Loucy (cell line): ENCODE measurements at regions not wholly inside any gene's neighbourhood (a gene's known extent, or its start where the extent isn't known, plus 50 kb on each side); places are given as distances from the start of the nearest gene placed in this dataset.

Source experiments
- H2AFZ ChIP-seq: fragments of 200-600 bp; sonication (generic); 2 replicates; pipeline ENCODE4 v1.6.0; 2016; ENCODE audit warnings: antibody characterized with exemption, mild to moderate bottlenecking, low read length, moderate library complexity
- H3F3A ChIP-seq: fragments of 200-600 bp; 2 replicates; pipeline ENCODE4 v1.6.0; 2016; ENCODE audit warnings: antibody characterized with exemption, low read depth, mild to moderate bottlenecking
- H3K27me3 ChIP-seq: fragments of 200-600 bp; sonication (generic); 2 replicates; pipeline ENCODE4 v1.6.1; 2014; ENCODE audit warnings: low read length, mild to moderate bottlenecking; ENCODE audit not compliant: insufficient read depth, poor library complexity, severe bottlenecking
- H3K36me3 ChIP-seq: fragments of 200-600 bp; sonication (generic); 2 replicates; pipeline ENCODE4 v1.6.1; 2016; ENCODE audit warnings: low read length; ENCODE audit not compliant: insufficient read depth
- H3K4me1 ChIP-seq: fragments of 200-600 bp; sonication (generic); 2 replicates; pipeline ENCODE4 v1.5.1; 2014; ENCODE audit warnings: low read length, mild to moderate bottlenecking; ENCODE audit not compliant: insufficient read depth, poor library complexity, severe bottlenecking
- H3K4me2 ChIP-seq: fragments of 200-600 bp; sonication (generic); 2 replicates; pipeline ENCODE4 v1.6.0; 2014; ENCODE audit warnings: antibody characterized with exemption, low read length, low read depth, mild to moderate bottlenecking; ENCODE audit not compliant: poor library complexity, severe bottlenecking
- H3K4me3 ChIP-seq: fragments of 200-600 bp; sonication (generic); 2 replicates; pipeline ENCODE4 v1.5.1; 2014; ENCODE audit warnings: low read length, mild to moderate bottlenecking, mixed read lengths; ENCODE audit not compliant: poor library complexity, severe bottlenecking
- H3K79me2 ChIP-seq: fragments of 200-600 bp; sonication (generic); 2 replicates; pipeline ENCODE4 v1.6.1; 2014; ENCODE audit warnings: low read length; ENCODE audit not compliant: insufficient read depth
- H3K9ac ChIP-seq: fragments of 200-600 bp; sonication (generic); 2 replicates; pipeline ENCODE4 v1.6.0; 2014; ENCODE audit warnings: mild to moderate bottlenecking, low read depth, low read length, moderate library complexity; ENCODE audit not compliant: poor library complexity, severe bottlenecking
- H3K9me2 ChIP-seq: fragments of 200-600 bp; sonication (generic); replicated peaks from 2 replicates; pipeline ENCODE4 v1.6.1; 2016; ENCODE audit warnings: low read depth, low read length, mixed read lengths
- H3K9me3 ChIP-seq: fragments of 200-600 bp; sonication (generic); 2 replicates; pipeline ENCODE4 v1.6.1; 2014; ENCODE audit warnings: mild to moderate bottlenecking, antibody characterized with exemption, low read length, low read depth; ENCODE audit not compliant: insufficient read depth
- H4K20me1 ChIP-seq: fragments of 200-600 bp; sonication (generic); 2 replicates; pipeline ENCODE4 v1.6.0; 2014; ENCODE audit warnings: antibody characterized with exemption, low read length, mild to moderate bottlenecking; ENCODE audit not compliant: insufficient read depth, poor library complexity, severe bottlenecking
- EZH2phosphoT487 ChIP-seq: fragments of 200-600 bp; IDR thresholded peaks from 2 replicates; pipeline ENCODE4 v1.6.1; 2018; ENCODE audit warnings: antibody characterized with exemption, mild to moderate bottlenecking, moderate library complexity, borderline replicate concordance
- TF ChIP-seq, protein P1 (sequence below): fragments of 200-600 bp; sonication (generic); conservative IDR thresholded peaks from 2 replicates; pipeline ENCODE4 v1.5.1; 2014; ENCODE audit warnings: mild to moderate bottlenecking, antibody characterized with exemption, low read length

DNA sequence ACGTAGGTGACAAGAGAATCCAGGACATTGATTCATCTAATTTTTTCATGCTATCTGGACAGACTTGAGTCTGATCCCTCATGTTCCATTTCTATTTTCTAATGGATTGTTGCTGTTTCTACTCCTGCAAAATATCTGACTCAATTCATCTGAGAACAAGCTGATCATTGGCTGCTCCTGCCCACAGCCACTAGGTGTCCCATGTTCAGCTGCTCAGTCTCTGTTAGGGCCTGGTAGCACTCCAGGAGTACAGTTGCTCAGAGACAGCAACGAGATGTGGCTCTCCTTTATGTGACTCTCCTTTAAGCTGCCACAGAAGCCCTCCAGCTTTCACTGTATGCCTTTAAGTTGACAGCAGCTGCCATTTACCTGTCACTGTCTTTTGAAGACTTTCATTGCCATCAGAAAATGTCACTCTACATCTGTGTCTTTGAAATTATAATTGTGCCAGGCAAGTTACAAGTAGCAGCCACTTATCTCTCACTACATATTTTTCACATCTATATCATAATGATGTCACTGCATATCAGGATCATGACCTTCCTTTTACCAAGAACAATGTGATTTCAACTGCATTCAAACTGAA lies 1944.2 kb upstream of the NUDT12 start:
- Histone ChIP-seq H3K27me3 (no peaks in the 10 kb centered on the region), H3K9me3 (no peaks in the 10 kb centered on the region), H3K9me2 (no peaks in the 10 kb centered on the region), H3K79me2 (no peaks in the 10 kb centered on the region), H3K36me3 (no peaks in the 10 kb centered on the region), H3K4me1 (no peaks in the 10 kb centered on the region), H3K4me3 (no peak overlapping the region), H3K4me2 (no peak overlapping the region), H3F3A (no peaks in the 10 kb centered on the region), H4K20me1 (no peaks in the 10 kb centered on the region), H2AFZ (no peak overlapping the region), H3K9ac (no peak overlapping the region)
- TF ChIP-seq EZH2phosphoT487: no peak
- TF ChIP-seq, protein P1, sequence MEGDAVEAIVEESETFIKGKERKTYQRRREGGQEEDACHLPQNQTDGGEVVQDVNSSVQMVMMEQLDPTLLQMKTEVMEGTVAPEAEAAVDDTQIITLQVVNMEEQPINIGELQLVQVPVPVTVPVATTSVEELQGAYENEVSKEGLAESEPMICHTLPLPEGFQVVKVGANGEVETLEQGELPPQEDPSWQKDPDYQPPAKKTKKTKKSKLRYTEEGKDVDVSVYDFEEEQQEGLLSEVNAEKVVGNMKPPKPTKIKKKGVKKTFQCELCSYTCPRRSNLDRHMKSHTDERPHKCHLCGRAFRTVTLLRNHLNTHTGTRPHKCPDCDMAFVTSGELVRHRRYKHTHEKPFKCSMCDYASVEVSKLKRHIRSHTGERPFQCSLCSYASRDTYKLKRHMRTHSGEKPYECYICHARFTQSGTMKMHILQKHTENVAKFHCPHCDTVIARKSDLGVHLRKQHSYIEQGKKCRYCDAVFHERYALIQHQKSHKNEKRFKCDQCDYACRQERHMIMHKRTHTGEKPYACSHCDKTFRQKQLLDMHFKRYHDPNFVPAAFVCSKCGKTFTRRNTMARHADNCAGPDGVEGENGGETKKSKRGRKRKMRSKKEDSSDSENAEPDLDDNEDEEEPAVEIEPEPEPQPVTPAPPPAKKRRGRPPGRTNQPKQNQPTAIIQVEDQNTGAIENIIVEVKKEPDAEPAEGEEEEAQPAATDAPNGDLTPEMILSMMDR: peak; percentile 34

DNA sequence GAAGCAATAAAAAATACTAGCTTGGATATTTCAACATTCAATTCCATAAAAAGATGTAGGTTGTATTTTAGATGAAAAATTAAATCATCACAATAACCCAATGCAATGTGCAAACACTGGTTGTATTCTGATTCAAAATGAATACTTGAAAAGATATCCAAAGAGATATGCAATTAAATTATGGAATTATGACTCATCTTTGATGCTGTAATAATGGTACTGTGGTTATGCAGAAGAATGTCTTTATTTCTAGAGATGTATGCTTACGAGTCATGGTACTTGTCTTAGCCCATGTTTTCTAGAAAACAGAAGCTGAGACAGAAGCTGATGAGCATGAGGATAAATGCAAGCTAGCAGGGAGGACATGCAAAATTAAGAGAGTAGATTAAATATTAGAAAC lies 1941.4 kb upstream of the NUDT12 start:
- no peak overlapping the region for H3K4me2 ChIP-seq
- no peaks in the 10 kb centered on the region for H3F3A ChIP-seq
- no peaks in the 10 kb centered on the region for H3K9me3 ChIP-seq
- H3K4me3 ChIP-seq: no peak overlapping the region
- H4K20me1 ChIP-seq: no peaks in the 10 kb centered on the region
- no peaks in the 10 kb centered on the region for H3K36me3 ChIP-seq
- H2AFZ ChIP-seq: no peak overlapping the region
- H3K9ac ChIP-seq: no peak overlapping the region
- no peaks in the 10 kb centered on the region for H3K4me1 ChIP-seq
- no peaks in the 10 kb centered on the region for H3K79me2 ChIP-seq
- no peaks in the 10 kb centered on the region for H3K9me2 ChIP-seq
- H3K27me3 ChIP-seq: no peaks in the 10 kb centered on the region
- TF ChIP-seq EZH2phosphoT487: no peak
- TF ChIP-seq, protein P1: no peak

GRCh38 chr5:105501315-105501714 lies 1938.7 kb upstream of the NUDT12 start:
- Histone ChIP-seq H3F3A (no peaks in the 10 kb centered on the region), H3K27me3 (no peaks in the 10 kb centered on the region), H3K9me3 (no peaks in the 10 kb centered on the region), H3K4me2 (no peak overlapping the region), H4K20me1 (no peaks in the 10 kb centered on the region), H3K4me1 (no peaks in the 10 kb centered on the region), H3K9me2 (no peaks in the 10 kb centered on the region), H3K79me2 (no peaks in the 10 kb centered on the region), H3K36me3 (no peaks in the 10 kb centered on the region), H2AFZ (no peak overlapping the region), H3K9ac (no peak overlapping the region), H3K4me3 (no peak overlapping the region)
- TF ChIP-seq EZH2phosphoT487: no peak
- TF ChIP-seq, protein P1: no peak
